ENCODE measurements at regions not wholly inside any gene's neighbourhood (a gene's known extent, or its start where the extent isn't known, plus 50 kb on each side); places are given as distances from the start of the nearest gene placed in this dataset.

DNA sequence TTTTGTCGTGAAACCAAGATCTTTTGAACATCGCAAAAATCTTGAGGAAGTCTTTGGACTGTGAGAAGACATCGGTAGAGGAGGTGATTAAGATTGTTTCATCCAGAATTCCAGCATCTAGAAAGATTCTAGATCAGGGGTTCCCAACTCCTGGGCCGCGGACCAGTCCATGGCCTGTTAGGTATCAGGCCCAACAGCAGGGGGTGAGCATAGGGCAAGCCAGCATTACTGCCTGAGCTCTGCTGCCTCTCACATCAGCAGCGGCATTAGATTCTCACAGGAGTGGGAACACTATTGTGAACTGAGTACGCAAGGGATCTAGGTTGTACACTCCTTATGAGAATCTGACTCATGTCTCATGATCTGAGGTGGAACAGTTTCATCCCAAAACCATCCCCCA, 600.6 kb upstream of the CDH11 start:
- no peak for TF ChIP-seq POLR2A (IDR thresholded peaks at IDR 0.05; ENCODE audit: low read depth, low read length)
- no peak for TF ChIP-seq POLR2AphosphoS5 (IDR thresholded peaks at IDR 0.05; ENCODE audit: low read depth, low read length)
- TF ChIP-seq TAF1 (IDR thresholded peaks at IDR 0.05; ENCODE audit: low read depth, low read length), result no peak
